Right ventricle myocardium superior (tissue), 1 donor: ENCODE measurements at regions not wholly inside any gene's neighbourhood (a gene's known extent, or its start where the extent isn't known, plus 50 kb on each side); places are given as distances from the start of the nearest gene placed in this dataset.
"Not testable (repeated sequence)": the region's sequence is repeated elsewhere in the genome, so short reads cannot be mapped to it uniquely, and the experiment has no call there.

Experiments
- ATAC-seq: fragments of 200-7000 bp; cut with Tn5 transposase; one replicate; pipeline ENCODE4 v1.9.1; 2020; ENCODE audit warnings: mild to moderate bottlenecking; ENCODE audit not compliant: poor library complexity
- DNase-seq: peaks from one replicate; pipeline ENCODE4 v3.0.0-alpha.2; 2020
- intact Hi-C: fragments of 100-400 bp; cut with DNase I; formaldehyde crosslinking; loops from one replicate; pipeline ENCODE4 v1.11.2; 2022
- donor health status: DM: no; HTN: yes; CAD: no; lungs with severe emphysema.

DNA sequence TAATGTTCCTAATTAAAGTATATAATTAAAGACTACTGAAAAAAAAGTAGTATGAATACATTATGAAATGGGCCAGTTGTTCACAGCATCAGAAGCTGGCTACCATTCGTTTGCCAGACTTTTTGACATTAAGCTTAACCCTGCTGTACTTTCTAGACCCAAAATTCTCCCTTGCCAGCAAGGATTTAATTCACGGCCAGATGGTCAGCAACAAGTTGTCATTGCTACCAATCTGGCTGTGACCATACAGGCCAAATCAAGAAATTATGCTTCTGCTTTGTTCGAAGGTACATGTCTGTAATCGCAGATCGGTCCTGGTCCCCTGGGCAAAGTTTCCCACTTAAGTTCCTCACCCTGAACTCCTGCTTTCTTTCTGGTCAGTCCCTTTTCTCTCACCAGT is 217.7 kb upstream of the ATXN7L3B start:
- intact Hi-C loops, result no loop called here
- no peak for DNase-seq
- ATAC-seq, result peak; percentile 25

- intact Hi-C loops, result no loop called here
- DNase-seq (no peak), ATAC-seq (no peak)
Measured at GRCh38 chr12:74321381-74321780, 216.3 kb upstream of the ATXN7L3B start.

GRCh38 chr12:74322792-74323191 is 214.8 kb upstream of the ATXN7L3B start:
- intact Hi-C loops, result no loop called here
- ATAC-seq (no peak), DNase-seq (no peak)

GRCh38 chr12:74328623-74329022 is 209.0 kb upstream of the ATXN7L3B start:
- intact Hi-C loops, result no loop called here
- no peak for ATAC-seq
- no peak for DNase-seq

- intact Hi-C loops, result no loop called here
- DNase-seq (no peak), ATAC-seq (no peak)
Measured at GRCh38 chr12:74334780-74335179, 202.9 kb upstream of the ATXN7L3B start.

- DNase-seq (no peak), ATAC-seq (no peak)
- intact Hi-C loops, result no loop called here
Measured at GRCh38 chr12:74337951-74338350, 199.7 kb upstream of the ATXN7L3B start.

- intact Hi-C loops, result no loop called here
- ATAC-seq (no peak), DNase-seq (no peak)
Measured at GRCh38 chr12:74339211-74339610, 198.4 kb upstream of the ATXN7L3B start.

DNA sequence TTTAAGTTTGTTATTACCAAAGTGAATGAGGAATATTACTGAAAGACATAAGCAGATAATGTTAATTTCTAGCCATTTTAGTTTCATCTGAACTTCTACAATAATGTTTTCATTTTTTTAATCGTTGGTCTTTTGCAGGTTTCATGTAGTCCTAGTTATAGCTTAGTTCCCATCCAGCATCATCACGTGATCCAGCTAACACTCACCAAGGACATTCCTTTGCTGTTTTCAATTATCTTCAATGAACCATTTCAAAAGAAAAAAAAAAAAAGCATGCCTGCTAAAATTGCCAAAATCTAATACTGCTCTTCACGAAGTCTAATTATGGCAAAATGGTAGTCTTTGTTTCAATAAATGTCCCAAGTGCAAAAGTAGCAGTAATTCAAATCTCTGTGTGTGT is 187.7 kb upstream of the ATXN7L3B start:
- ATAC-seq, result peak; percentile 25
- no peak for DNase-seq
- intact Hi-C loops, result no loop called here

- no peak for ATAC-seq
- intact Hi-C loops, result no loop called here
Measured at GRCh38 chr12:74365178-74365964, 172.3 kb upstream of the ATXN7L3B start.

DNA sequence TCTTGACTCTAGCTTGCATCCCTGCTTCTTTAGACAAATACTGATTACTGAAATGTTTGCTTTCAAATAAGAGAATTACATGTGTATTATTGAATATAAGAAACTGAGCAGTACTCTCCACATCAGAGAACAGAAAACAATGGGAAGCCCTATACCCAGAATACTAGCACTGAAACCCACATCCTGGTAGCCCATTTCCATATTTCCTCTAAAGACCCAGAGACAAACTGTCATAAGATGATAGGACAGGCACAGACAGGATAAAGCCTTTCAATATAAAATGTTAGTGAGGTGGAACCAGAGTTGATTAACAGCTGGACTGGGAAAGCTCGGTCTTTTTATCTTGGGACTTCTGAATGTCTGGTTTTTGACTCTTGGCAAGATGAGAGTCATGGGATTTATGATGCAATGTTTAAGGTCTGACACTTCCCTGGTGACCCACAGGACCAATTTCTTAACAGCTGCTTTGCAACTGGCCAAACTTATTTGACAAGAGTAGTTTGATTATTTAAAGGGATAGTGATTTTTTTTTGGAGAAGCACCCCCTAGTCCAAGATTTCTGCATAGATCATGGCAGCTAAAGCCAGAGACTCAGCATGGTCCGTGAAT is 166.9 kb upstream of the ATXN7L3B start:
- intact Hi-C loops, result no loop called here

More at GRCh38 chr12:74365178-74365964, 172.3 kb upstream of the ATXN7L3B start:
- DNase-seq, result no peak

DNA sequence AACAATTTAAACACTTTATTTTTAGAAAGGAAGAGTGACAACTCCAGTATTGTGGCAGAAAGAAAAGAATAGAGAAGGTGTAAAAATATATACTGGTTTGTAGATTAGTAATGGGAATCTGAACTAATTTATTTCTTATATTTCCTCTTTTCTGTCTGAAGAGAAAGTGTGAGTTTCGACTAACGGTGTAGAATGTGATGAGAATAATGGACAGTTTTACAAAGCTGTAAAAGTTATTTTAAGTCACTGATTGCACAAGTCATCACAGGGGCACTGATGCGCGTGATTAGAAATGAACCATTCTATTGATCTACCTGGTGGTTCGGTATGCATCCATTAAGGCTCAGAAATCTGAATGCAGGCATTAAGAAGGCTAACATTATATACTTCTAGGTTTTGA is 158.5 kb upstream of the ATXN7L3B start:
- ATAC-seq (no peak), DNase-seq (no peak)
- intact Hi-C loops, result no loop called here

More for the DNA sequence above, 166.9 kb upstream of the ATXN7L3B start:
- no peak for DNase-seq
- peak; percentile 83 for ATAC-seq

DNA sequence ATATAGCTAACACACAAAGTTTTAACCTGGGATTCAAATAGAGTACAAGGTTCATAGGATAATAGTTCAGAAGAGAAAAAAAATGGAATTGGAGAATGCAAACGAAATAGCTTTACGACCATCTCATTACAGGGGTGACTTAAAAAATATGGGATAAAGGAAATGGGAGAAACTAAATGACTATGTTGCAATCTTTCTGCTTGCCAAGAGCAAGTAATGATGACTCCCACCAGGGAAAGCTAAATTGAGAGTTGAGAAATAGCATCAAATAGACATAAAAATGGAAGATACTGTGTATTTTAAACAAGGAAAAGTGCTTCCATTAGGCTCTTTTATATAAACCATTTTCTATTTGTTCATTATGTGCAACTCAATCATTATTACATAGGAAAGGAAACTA is 155.7 kb upstream of the ATXN7L3B start:
- DNase-seq (no peak), ATAC-seq (peak; percentile 78)
- intact Hi-C loops, result no loop called here

- ATAC-seq (peak; percentile 84), DNase-seq (no peak)
- intact Hi-C loops, result no loop called here
Measured at GRCh38 chr12:74382983-74383382, 154.7 kb upstream of the ATXN7L3B start.

- intact Hi-C loops, result no loop called here
Measured at GRCh38 chr12:74391283-74391682, 146.4 kb upstream of the ATXN7L3B start.

DNA sequence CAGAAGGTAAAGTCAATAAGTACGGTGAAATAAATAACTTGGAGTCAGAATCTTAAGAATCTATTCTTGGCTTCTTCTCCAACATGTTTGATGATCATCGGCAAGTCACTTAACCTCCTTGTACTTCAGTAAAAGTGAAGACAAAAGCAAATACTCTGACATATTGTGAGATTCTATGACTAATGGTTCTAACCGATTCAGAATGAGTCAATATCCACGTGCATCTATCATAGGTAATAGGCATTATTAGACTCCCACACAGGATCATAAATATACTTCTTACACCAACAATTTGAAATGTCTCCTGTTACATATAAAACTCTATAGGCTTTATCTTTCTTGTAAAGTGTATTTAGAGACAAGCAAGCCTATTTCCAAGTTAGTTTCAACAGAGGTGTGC is 144.4 kb upstream of the ATXN7L3B start:
- no peak for DNase-seq
- intact Hi-C loops, result no loop called here
- no peak for ATAC-seq

More at GRCh38 chr12:74391283-74391682, 146.4 kb upstream of the ATXN7L3B start:
- DNase-seq, result no peak
- no peak for ATAC-seq

GRCh38 chr12:74394647-74395046 is 143.0 kb upstream of the ATXN7L3B start:
- ATAC-seq, result no peak
- DNase-seq, result no peak
- intact Hi-C loops, result no loop called here

- no peak for ATAC-seq
- DNase-seq, result no peak
- intact Hi-C loops, result no loop called here
Measured at GRCh38 chr12:74401035-74401434, 136.6 kb upstream of the ATXN7L3B start.

DNA sequence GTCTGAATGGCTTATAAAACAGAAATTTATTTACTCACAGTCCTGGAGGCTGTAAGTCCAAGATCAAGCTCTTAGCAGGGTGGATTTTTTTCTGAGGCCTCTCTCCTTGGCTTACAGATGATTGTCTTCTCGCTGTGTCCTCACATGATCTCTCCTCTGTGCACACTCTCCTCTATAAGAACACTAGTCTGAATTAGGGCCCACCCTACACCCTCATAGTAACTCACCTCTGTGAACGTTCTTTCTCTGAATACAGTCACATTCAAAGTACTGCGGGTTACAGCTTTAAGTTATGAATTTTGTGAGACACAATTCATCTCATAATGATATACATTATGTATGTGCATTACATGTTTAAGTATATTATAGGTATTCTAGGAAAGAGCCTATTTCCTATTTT is 135.7 kb upstream of the ATXN7L3B start:
- intact Hi-C loops, result no loop called here
- DNase-seq (no peak), ATAC-seq (no peak)

- ATAC-seq, DNase-seq, intact Hi-C loops: not testable (repeated sequence)
Measured at GRCh38 chr12:74403221-74403470, 134.5 kb upstream of the ATXN7L3B start.

GRCh38 chr12:74408601-74409166 is 129.0 kb upstream of the ATXN7L3B start:
- DNase-seq, result no peak
- intact Hi-C loops, result no loop called here
- no peak for ATAC-seq
